Activated CD8-positive, alpha-beta T cell treated with anti-CD3 and anti-CD28 coated beads for 36 hours (primary cell): ENCODE measurements at regions not wholly inside any gene's neighbourhood (a gene's known extent, or its start where the extent isn't known, plus 50 kb on each side); places are given as distances from the start of the nearest gene placed in this dataset.

ENCODE experiments used
- ATAC-seq: fragments of 200-7000 bp; cut with Tn5 transposase; one replicate; pipeline ENCODE4 v1.10.0; 2021; ENCODE audit warnings: mild to moderate bottlenecking, moderate library complexity
- CTCF ChIA-PET: fragments of 350-600 bp; sonication (Branson Sonifier 250); formaldehyde crosslinking; loops from one replicate; lab custom pipeline; 2021; ENCODE audit warnings: antibody characterized with exemption; lab: Charles Lee
- POLR2A ChIA-PET: fragments of 350-600 bp; sonication (Branson Sonifier 250); formaldehyde crosslinking; loops from one replicate; lab custom pipeline; 2021; ENCODE audit warnings: antibody characterized with exemption; lab: Charles Lee
- DNase-seq: peaks from one replicate; pipeline ENCODE4 v3.0.0-alpha.2; 2020
- H3K27ac Mint-ChIP-seq: one replicate; pipeline ENCODE4 v1.8.0; 2021; ENCODE audit warnings: mild to moderate bottlenecking, mixed read lengths
- H3K27me3 Mint-ChIP-seq: one replicate; pipeline ENCODE4 v1.8.0; 2021; ENCODE audit warnings: mixed read lengths
- H3K36me3 Mint-ChIP-seq: one replicate; pipeline ENCODE4 v1.8.0; 2021; ENCODE audit warnings: low read depth, mixed read lengths
- H3K4me1 Mint-ChIP-seq: one replicate; pipeline ENCODE4 v1.8.0; 2021; ENCODE audit warnings: low read depth, mixed read lengths
- H3K4me3 Mint-ChIP-seq: one replicate; pipeline ENCODE4 v1.8.0; 2021; ENCODE audit warnings: mild to moderate bottlenecking, moderate library complexity, mixed read lengths
- H3K9me3 Mint-ChIP-seq: one replicate; pipeline ENCODE4 v1.8.0; 2021; ENCODE audit warnings: mixed read lengths
- intact Hi-C: fragments of 100-400 bp; cut with micrococcal nuclease; formaldehyde crosslinking; loops from one replicate; pipeline ENCODE4 v1.10.0; 2022
- TF ChIP-seq, protein P1 (sequence below): fragments of 200-600 bp; IDR thresholded peaks from one replicate; pipeline ENCODE4 v1.8.0; 2022; ENCODE audit warnings: antibody characterized with exemption, mild to moderate bottlenecking

DNA sequence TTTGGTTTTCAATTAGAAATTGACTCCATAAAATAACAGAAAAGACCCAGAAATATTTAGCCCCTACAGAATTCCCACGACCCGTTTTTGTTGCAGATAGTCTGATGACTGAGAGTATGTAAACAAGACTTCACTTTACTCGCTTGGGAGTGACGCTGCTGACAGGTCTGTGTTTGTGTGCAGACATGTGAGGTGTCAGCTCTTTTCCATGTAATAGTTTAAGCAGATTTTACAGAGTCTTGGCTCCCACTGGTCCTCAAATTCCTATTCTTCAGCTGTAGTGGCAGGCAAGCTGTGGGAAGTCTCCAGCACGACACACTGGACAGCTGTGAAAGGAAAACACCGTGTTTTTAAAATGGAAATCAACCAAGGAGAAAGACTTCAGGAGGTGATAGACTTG lies 455.7 kb downstream of the GABRG1 start:
- ATAC-seq = no peak
- H3K36me3 Mint-ChIP-seq = no peaks in the 10 kb centered on the region
- no peak overlapping the region for H3K4me3 Mint-ChIP-seq
- no peak overlapping the region for H3K27ac Mint-ChIP-seq
- H3K4me1 Mint-ChIP-seq = no peaks in the 10 kb centered on the region
- TF ChIP-seq, protein P1, sequence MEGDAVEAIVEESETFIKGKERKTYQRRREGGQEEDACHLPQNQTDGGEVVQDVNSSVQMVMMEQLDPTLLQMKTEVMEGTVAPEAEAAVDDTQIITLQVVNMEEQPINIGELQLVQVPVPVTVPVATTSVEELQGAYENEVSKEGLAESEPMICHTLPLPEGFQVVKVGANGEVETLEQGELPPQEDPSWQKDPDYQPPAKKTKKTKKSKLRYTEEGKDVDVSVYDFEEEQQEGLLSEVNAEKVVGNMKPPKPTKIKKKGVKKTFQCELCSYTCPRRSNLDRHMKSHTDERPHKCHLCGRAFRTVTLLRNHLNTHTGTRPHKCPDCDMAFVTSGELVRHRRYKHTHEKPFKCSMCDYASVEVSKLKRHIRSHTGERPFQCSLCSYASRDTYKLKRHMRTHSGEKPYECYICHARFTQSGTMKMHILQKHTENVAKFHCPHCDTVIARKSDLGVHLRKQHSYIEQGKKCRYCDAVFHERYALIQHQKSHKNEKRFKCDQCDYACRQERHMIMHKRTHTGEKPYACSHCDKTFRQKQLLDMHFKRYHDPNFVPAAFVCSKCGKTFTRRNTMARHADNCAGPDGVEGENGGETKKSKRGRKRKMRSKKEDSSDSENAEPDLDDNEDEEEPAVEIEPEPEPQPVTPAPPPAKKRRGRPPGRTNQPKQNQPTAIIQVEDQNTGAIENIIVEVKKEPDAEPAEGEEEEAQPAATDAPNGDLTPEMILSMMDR = no peak
- ChIA-PET CTCF (no interaction called here), POLR2A (no interaction called here)
- no peaks in the 10 kb centered on the region for H3K27me3 Mint-ChIP-seq
- no peak for DNase-seq
- peaks cover 2% of the 10 kb centered on the region for H3K9me3 Mint-ChIP-seq
- intact Hi-C loops = no loop called here

DNA sequence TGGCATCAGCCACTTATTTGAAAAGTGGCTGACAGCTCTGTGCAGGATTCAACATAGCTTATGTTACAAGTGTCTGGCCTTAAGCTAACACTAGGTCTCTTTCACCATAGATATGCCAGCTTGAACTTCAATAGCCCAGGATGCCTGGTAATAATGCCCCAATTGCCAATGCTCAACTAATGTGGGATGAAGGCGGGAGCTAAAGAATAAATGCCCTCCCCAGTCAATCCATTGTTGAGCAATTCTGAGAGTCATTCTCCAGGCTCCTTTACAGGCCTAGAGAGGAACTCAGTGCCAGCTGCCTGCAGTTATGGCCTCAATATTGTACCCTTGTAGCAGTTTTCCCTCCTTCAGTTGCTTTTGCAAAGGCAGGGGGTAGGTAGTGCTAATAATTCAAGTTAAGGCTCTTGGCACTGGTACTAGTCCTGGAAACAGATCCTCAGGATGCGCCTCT lies 460.2 kb downstream of the GABRG1 start:
- no peaks in the 10 kb centered on the region for H3K36me3 Mint-ChIP-seq
- no peaks in the 10 kb centered on the region for H3K4me1 Mint-ChIP-seq
- ChIA-PET POLR2A (no interaction called here), CTCF (interaction anchor here (1.4 kb wide), 1 partner anchor 9 kb away, joined by 3 read pairs; no protein-coding TSS in a partner anchor)
- peaks cover 2% of the 10 kb centered on the region for H3K9me3 Mint-ChIP-seq
- H3K4me3 Mint-ChIP-seq = no peak overlapping the region
- no peak overlapping the region for H3K27ac Mint-ChIP-seq
- DNase-seq (no peak), ATAC-seq (no peak)
- intact Hi-C loops = no loop called here
- TF ChIP-seq, protein P1 = no peak
- H3K27me3 Mint-ChIP-seq = no peaks in the 10 kb centered on the region

DNA sequence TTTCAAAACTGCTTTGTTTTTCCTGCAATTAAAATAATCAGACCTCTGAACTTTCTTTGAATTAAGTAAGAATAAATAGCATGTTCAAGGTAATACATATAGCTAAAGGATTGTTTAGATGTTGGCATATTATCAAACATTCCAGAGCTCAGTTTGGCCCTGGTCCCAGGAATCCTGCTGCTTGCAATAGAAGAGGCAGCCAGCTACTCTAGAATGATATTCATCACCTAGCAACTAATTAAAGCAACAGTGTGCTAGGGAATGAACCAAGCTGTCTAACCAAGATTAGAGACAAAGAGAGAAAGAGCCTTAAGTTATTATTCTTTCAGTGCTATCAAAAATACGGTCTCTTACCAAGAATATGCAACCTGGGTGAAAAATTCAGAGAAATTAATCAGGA lies 460.9 kb downstream of the GABRG1 start:
- ATAC-seq = no peak
- no peak for DNase-seq
- Mint-ChIP-seq H3K4me1 (no peaks in the 10 kb centered on the region), H3K4me3 (no peak overlapping the region), H3K36me3 (no peaks in the 10 kb centered on the region), H3K27ac (no peak overlapping the region), H3K9me3 (peaks cover 2% of the 10 kb centered on the region), H3K27me3 (no peaks in the 10 kb centered on the region)
- TF ChIP-seq, protein P1 = no peak
- POLR2A ChIA-PET = no interaction called here
- CTCF ChIA-PET = interaction anchor here (1.4 kb wide), 1 partner anchor 8 kb away, joined by 3 read pairs; no protein-coding TSS in a partner anchor
- intact Hi-C loops = no loop called here

DNA sequence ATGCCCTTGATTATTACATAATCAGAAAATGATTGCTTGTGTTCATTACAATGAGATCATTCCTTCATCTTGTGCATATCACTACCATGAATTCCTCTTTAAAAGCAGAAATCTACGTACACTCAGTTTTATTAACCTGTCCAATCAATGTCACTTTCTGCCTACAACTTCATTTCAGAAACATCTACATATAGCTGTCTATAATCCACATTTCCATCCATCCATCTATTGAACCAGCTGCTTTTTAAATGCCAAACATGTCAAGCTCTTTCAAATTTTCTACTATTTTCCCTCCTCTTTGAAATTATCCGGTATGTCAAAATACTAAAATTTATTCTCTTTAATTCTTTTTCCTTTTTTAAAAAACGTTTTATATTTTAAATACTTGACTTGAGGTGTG lies 462.0 kb downstream of the GABRG1 start:
- intact Hi-C loops = no loop called here
- no peaks in the 10 kb centered on the region for H3K36me3 Mint-ChIP-seq
- H3K4me1 Mint-ChIP-seq = no peaks in the 10 kb centered on the region
- ATAC-seq = no peak
- ChIA-PET POLR2A (no interaction called here), CTCF (no interaction called here)
- no peak for DNase-seq
- no peak overlapping the region for H3K4me3 Mint-ChIP-seq
- peaks cover 2% of the 10 kb centered on the region for H3K9me3 Mint-ChIP-seq
- no peaks in the 10 kb centered on the region for H3K27me3 Mint-ChIP-seq
- TF ChIP-seq, protein P1 = no peak
- no peak overlapping the region for H3K27ac Mint-ChIP-seq

DNA sequence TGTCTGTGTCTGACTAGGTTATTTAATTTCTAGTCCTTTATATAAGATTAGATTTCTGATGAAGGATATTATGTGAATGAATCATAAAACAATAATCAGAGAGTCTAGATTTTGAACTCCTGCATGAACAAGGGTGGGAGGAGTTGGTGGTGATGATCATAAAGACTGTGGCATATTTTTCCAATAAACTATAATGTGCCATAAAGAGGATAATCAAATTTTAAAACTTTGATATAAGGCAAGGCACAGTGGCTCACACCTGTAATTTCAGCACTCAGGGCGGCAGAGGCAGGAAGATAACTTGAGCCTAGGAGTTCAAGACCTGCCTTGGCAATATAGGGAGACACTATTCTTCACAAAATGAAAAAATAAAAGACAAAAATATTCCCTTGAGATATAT lies 473.3 kb downstream of the GABRG1 start:
- peaks cover 4% of the 10 kb centered on the region for H3K9me3 Mint-ChIP-seq
- intact Hi-C loops = no loop called here
- ATAC-seq = no peak
- ChIA-PET POLR2A (no interaction called here), CTCF (no interaction called here)
- no peaks in the 10 kb centered on the region for H3K4me1 Mint-ChIP-seq
- no peak overlapping the region for H3K27ac Mint-ChIP-seq
- DNase-seq = no peak
- TF ChIP-seq, protein P1 = no peak
- H3K36me3 Mint-ChIP-seq = no peaks in the 10 kb centered on the region
- no peak overlapping the region for H3K4me3 Mint-ChIP-seq
- no peaks in the 10 kb centered on the region for H3K27me3 Mint-ChIP-seq
